Keratinocyte (primary cell): ENCODE measurements at regions not wholly inside any gene's neighbourhood (a gene's known extent, or its start where the extent isn't known, plus 50 kb on each side); places are given as distances from the start of the nearest gene placed in this dataset.

ENCODE experiments used
- DNase-seq: peaks from one replicate; pipeline ENCODE4 v3.0.0-alpha.2; 2011; ENCODE audit warnings: low read depth, missing footprints, low spot score
- FAIRE-seq: peaks from 2 replicates; lab custom pipeline; 2011; peaks lifted over from hg19 to GRCh38; lab: Jason Lieb, UNC
- H2AFZ ChIP-seq: 2 replicates; pipeline ENCODE4 v1.6.0; 2012; ENCODE audit warnings: low read length, control low read depth, inconsistent platforms; ENCODE audit not compliant: control insufficient read depth
- H3K27ac ChIP-seq: 2 replicates; pipeline ENCODE4 v1.5.1; 2011; ENCODE audit warnings: low read length; ENCODE audit not compliant: control insufficient read depth, insufficient read depth
- H3K27me3 ChIP-seq: 3 replicates; pipeline ENCODE4 v1.6.0; 2011; ENCODE audit warnings: low read length; ENCODE audit not compliant: control insufficient read depth, insufficient read depth; ENCODE audit errors: extremely low read depth
- H3K36me3 ChIP-seq, 2 experiments: 2 replicates in 1 of 2; 3 replicates in 1 of 2; pipeline ENCODE4 v1.5.1; 2011; ENCODE audit warnings: low read length in 2 of 2, mild to moderate bottlenecking in 1 of 2; ENCODE audit not compliant: control insufficient read depth in 2 of 2, insufficient read depth in 2 of 2; ENCODE audit errors: extremely low read depth in 1 of 2
- H3K4me1 ChIP-seq: 3 replicates; pipeline ENCODE4 v1.5.1; 2011; ENCODE audit warnings: low read length; ENCODE audit not compliant: control insufficient read depth, insufficient read depth; ENCODE audit errors: extremely low read depth
- H3K4me2 ChIP-seq: 3 replicates; pipeline ENCODE4 v1.6.0; 2011; ENCODE audit warnings: low read depth, low read length; ENCODE audit not compliant: control insufficient read depth, insufficient read depth; ENCODE audit errors: extremely low read depth
- H3K4me3 ChIP-seq, 3 experiments: fragments of 200-600 bp in 1 of 3; sonication (generic) in 1 of 3; 2 replicates in 2 of 3; 3 replicates in 1 of 3; pipeline ENCODE4 v1.5.1; 2011 to 2016; ENCODE audit warnings: low read length in 3 of 3, mild to moderate bottlenecking in 3 of 3, control low read depth in 2 of 3, inconsistent platforms in 1 of 3, low read depth in 1 of 3, mixed read lengths in 1 of 3, mixed run types in 1 of 3, moderate library complexity in 1 of 3; ENCODE audit not compliant: control insufficient read depth in 2 of 3, insufficient read depth in 2 of 3; ENCODE audit errors: extremely low read depth in 1 of 3
- H3K79me2 ChIP-seq: 2 replicates; pipeline ENCODE4 v1.6.0; 2012; ENCODE audit warnings: low read length; ENCODE audit not compliant: control insufficient read depth, insufficient read depth
- H3K9ac ChIP-seq: 3 replicates; pipeline ENCODE4 v1.6.0; 2011; ENCODE audit warnings: low read length; ENCODE audit not compliant: control insufficient read depth, insufficient read depth; ENCODE audit errors: extremely low read depth
- H3K9me1 ChIP-seq: 3 replicates; pipeline ENCODE4 v1.6.0; 2011; ENCODE audit warnings: low read length; ENCODE audit not compliant: control insufficient read depth, insufficient read depth; ENCODE audit errors: extremely low read depth
- H3K9me3 ChIP-seq: 2 replicates; pipeline ENCODE4 v1.5.1; 2012; ENCODE audit warnings: low read depth, low read length; ENCODE audit not compliant: control insufficient read depth
- H4K20me1 ChIP-seq: 3 replicates; pipeline ENCODE4 v1.6.0; 2011; ENCODE audit warnings: low read length; ENCODE audit not compliant: control insufficient read depth, insufficient read depth; ENCODE audit errors: extremely low read depth
- EZH2 ChIP-seq: IDR thresholded peaks from one replicate; pipeline ENCODE4 v1.6.1; 2012; ENCODE audit warnings: inconsistent platforms, mild to moderate bottlenecking, low read length, moderate library complexity
- dilution Hi-C: fragments of 300-500 bp; cut with MboI; formaldehyde crosslinking; loops from one replicate; pipeline ENCODE4 v1.7.0; 2020; ENCODE audit warnings: low sequenced_read_pairs; ENCODE audit not compliant: extremely low pct_ligation_motif_present
- TF ChIP-seq, protein P1 (sequence below), 3 experiments: IDR thresholded peaks in 1 of 3; conservative IDR thresholded peaks in 1 of 3; optimal IDR thresholded peaks in 1 of 3; 2 replicates in 2 of 3; 3 replicates in 1 of 3; pipeline versions ENCODE3 to v1.5.1; 2011; ENCODE audit warnings: low read length in 3 of 3, mild to moderate bottlenecking in 3 of 3, moderate library complexity in 2 of 3, control low read depth in 1 of 3, inconsistent platforms in 1 of 3; ENCODE audit not compliant: insufficient read depth in 2 of 3; ENCODE audit errors: extremely low read depth in 1 of 3

DNA sequence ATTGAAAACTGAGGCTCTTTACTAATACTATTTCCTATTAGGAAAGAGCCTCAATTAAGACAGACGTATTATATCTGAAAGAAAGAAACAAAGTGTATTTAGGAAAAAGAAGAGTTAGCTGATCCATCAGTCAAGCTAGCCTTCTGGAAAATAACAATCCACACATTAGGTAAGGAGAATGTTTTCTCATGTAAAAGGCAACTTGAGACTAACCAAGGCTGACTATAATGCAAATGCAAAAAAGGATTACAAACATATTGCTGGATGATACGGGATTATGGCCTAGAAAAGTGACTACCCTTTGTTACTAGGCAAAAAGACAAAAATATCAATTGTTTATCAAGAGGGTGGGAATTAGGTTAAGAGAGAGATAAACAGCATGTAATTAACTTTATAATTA lies 176.9 kb downstream of the RFPL4B start:
- H2AFZ ChIP-seq: no peak overlapping the region
- H3K4me3 ChIP-seq: no peak overlapping the region
- H3K9me3 ChIP-seq: no peaks in the 10 kb centered on the region
- no peak overlapping the region for H3K27ac ChIP-seq
- no peaks in the 10 kb centered on the region for H3K4me1 ChIP-seq
- no peak overlapping the region for H3K4me2 ChIP-seq
- H3K9ac ChIP-seq: no peak overlapping the region
- no peaks in the 10 kb centered on the region for H3K79me2 ChIP-seq
- H3K27me3 ChIP-seq: no peaks in the 10 kb centered on the region
- no peaks in the 10 kb centered on the region for H3K9me1 ChIP-seq
- no peaks in the 10 kb centered on the region for H3K36me3 ChIP-seq
- no peaks in the 10 kb centered on the region for H4K20me1 ChIP-seq
- dilution Hi-C loops: no loop called here
- FAIRE-seq (no peak), DNase-seq (no peak)
- TF ChIP-seq EZH2: no peak
- TF ChIP-seq, protein P1, sequence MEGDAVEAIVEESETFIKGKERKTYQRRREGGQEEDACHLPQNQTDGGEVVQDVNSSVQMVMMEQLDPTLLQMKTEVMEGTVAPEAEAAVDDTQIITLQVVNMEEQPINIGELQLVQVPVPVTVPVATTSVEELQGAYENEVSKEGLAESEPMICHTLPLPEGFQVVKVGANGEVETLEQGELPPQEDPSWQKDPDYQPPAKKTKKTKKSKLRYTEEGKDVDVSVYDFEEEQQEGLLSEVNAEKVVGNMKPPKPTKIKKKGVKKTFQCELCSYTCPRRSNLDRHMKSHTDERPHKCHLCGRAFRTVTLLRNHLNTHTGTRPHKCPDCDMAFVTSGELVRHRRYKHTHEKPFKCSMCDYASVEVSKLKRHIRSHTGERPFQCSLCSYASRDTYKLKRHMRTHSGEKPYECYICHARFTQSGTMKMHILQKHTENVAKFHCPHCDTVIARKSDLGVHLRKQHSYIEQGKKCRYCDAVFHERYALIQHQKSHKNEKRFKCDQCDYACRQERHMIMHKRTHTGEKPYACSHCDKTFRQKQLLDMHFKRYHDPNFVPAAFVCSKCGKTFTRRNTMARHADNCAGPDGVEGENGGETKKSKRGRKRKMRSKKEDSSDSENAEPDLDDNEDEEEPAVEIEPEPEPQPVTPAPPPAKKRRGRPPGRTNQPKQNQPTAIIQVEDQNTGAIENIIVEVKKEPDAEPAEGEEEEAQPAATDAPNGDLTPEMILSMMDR (optimal IDR thresholded peaks at IDR 0.05 in 1 of 3, IDR thresholded peaks at IDR 0.05 in 1 of 3, conservative IDR thresholded peaks at IDR 0.05 in 1 of 3; ENCODE audit: extremely low read depth in 1 of 3, insufficient read depth in 2 of 3, low read length in 3 of 3): no peak

DNA sequence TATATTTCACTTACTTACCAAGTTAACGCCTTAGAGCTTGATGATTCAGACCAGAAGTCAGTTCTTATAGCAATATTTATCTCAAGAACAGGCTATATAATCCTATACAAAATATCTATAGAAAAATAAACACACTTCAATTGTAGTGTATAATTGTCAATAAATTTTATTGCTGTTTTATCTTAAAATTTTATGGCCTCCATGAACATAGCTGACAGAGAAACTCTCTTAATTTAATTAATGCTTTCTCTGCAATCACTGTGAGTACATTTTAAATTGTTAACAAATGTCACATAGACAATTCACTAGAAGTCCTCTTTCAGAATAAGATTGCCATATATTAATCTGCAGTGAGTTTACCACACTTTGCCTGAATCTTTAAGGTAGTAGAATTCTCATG lies 178.6 kb downstream of the RFPL4B start:
- no peaks in the 10 kb centered on the region for H3K4me1 ChIP-seq
- H3K9me1 ChIP-seq: no peaks in the 10 kb centered on the region
- no peak for FAIRE-seq
- no peaks in the 10 kb centered on the region for H4K20me1 ChIP-seq
- no peaks in the 10 kb centered on the region for H3K9me3 ChIP-seq
- no peak overlapping the region for H3K4me3 ChIP-seq
- dilution Hi-C loops: no loop called here
- no peaks in the 10 kb centered on the region for H3K36me3 ChIP-seq
- no peaks in the 10 kb centered on the region for H3K27me3 ChIP-seq
- no peak overlapping the region for H3K4me2 ChIP-seq
- no peak overlapping the region for H2AFZ ChIP-seq
- H3K79me2 ChIP-seq: no peaks in the 10 kb centered on the region
- H3K27ac ChIP-seq: no peak overlapping the region
- no peak for DNase-seq
- H3K9ac ChIP-seq: no peak overlapping the region
- TF ChIP-seq, protein P1 (optimal IDR thresholded peaks at IDR 0.05 in 1 of 3, IDR thresholded peaks at IDR 0.05 in 1 of 3, conservative IDR thresholded peaks at IDR 0.05 in 1 of 3; ENCODE audit: extremely low read depth in 1 of 3, insufficient read depth in 2 of 3, low read length in 3 of 3): no peak
- no peak for TF ChIP-seq EZH2
